ENCODE measurements at regions not wholly inside any gene's neighbourhood (a gene's known extent, or its start where the extent isn't known, plus 50 kb on each side); places are given as distances from the start of the nearest gene placed in this dataset.

- Histone ChIP-seq H3K4me3 (no peak overlapping the region), H3K27ac (no peak overlapping the region), H3K27me3 (no peaks in the 10 kb centered on the region), H3K9ac (no peak overlapping the region), H3K9me3 (ENCODE audit: low read depth) (peaks cover 11% of the 10 kb centered on the region), H3K79me2 (ENCODE audit: low read depth) (no peaks in the 10 kb centered on the region), H3K4me1 (no peaks in the 10 kb centered on the region), H3K36me3 (no peaks in the 10 kb centered on the region), H3F3A (ENCODE audit: low read depth) (no peaks in the 10 kb centered on the region), H4K20me1 (ENCODE audit: low read depth) (no peaks in the 10 kb centered on the region), H3K4me2 (no peak overlapping the region), H2AFZ (replicated peaks) (no peak overlapping the region)
- no peak overlapping the region for H3K4me3 Mint-ChIP-seq
- no peak for TF ChIP-seq EZH2 (IDR thresholded peaks at IDR 0.05)
- TF ChIP-seq EZH2phosphoT487 (IDR thresholded peaks at IDR 0.05) = no peak
- H3K36me3 Mint-ChIP-seq = no peaks in the 10 kb centered on the region
- peaks cover 12% of the 10 kb centered on the region for H3K9me3 Mint-ChIP-seq
- no peak for DNase-seq (ENCODE audit: low spot score)
- peaks cover 6% of the 10 kb centered on the region for H3K27me3 Mint-ChIP-seq (ENCODE audit: insufficient read depth, low read depth)
- H3K27ac Mint-ChIP-seq = no peak overlapping the region
- peaks cover 11% of the 10 kb centered on the region for H3K4me1 Mint-ChIP-seq
These were observed 135.8 kb downstream of the RAMP3 start for GRCh38 chr7:45293295-45293942.

DNA sequence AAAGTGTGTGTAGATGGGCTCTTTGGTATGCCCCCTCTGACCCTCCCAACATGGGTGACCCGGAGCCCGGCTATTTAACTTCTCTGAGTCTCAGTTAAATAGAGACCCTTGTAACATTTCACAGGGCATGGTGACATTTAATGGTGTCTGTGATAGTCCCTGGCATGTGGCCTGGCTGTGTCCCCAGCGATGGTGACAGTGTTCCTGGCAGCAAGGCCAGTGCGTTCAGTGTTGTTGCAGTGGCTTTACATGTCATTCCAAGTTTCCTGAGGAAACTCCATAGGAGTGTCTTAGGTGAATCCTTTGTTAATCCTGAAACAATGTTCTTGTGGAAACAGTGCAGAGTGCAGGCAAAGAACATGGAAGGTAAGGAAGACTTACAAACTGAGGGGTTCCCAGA is 137.0 kb downstream of the RAMP3 start:
- H3K4me1 Mint-ChIP-seq = peaks cover 11% of the 10 kb centered on the region
- H3K79me2 ChIP-seq (ENCODE audit: low read depth) = no peaks in the 10 kb centered on the region
- H3F3A ChIP-seq (ENCODE audit: low read depth) = no peaks in the 10 kb centered on the region
- H3K27ac Mint-ChIP-seq = no peak overlapping the region
- H3K36me3 ChIP-seq = no peaks in the 10 kb centered on the region
- no peak overlapping the region for H3K4me3 Mint-ChIP-seq
- no peaks in the 10 kb centered on the region for H3K36me3 Mint-ChIP-seq
- DNase-seq (ENCODE audit: low spot score) = no peak
- H3K27me3 Mint-ChIP-seq (ENCODE audit: insufficient read depth, low read depth) = peaks cover 6% of the 10 kb centered on the region
- no peaks in the 10 kb centered on the region for H3K4me1 ChIP-seq
- TF ChIP-seq EZH2phosphoT487 (IDR thresholded peaks at IDR 0.05) = no peak
- TF ChIP-seq, protein P1, sequence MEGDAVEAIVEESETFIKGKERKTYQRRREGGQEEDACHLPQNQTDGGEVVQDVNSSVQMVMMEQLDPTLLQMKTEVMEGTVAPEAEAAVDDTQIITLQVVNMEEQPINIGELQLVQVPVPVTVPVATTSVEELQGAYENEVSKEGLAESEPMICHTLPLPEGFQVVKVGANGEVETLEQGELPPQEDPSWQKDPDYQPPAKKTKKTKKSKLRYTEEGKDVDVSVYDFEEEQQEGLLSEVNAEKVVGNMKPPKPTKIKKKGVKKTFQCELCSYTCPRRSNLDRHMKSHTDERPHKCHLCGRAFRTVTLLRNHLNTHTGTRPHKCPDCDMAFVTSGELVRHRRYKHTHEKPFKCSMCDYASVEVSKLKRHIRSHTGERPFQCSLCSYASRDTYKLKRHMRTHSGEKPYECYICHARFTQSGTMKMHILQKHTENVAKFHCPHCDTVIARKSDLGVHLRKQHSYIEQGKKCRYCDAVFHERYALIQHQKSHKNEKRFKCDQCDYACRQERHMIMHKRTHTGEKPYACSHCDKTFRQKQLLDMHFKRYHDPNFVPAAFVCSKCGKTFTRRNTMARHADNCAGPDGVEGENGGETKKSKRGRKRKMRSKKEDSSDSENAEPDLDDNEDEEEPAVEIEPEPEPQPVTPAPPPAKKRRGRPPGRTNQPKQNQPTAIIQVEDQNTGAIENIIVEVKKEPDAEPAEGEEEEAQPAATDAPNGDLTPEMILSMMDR (IDR thresholded peaks at IDR 0.05) = no peak
- TF ChIP-seq EZH2 (IDR thresholded peaks at IDR 0.05) = no peak
- H2AFZ ChIP-seq (replicated peaks) = no peak overlapping the region
- no peak overlapping the region for H3K27ac ChIP-seq
- H3K4me3 ChIP-seq = no peak overlapping the region
- no peaks in the 10 kb centered on the region for H3K9me3 ChIP-seq (ENCODE audit: low read depth)
- H3K9ac ChIP-seq = no peak overlapping the region
- peaks cover 7% of the 10 kb centered on the region for H3K9me3 Mint-ChIP-seq
- H3K27me3 ChIP-seq = no peaks in the 10 kb centered on the region
- H3K4me2 ChIP-seq = no peak overlapping the region
- no peaks in the 10 kb centered on the region for H4K20me1 ChIP-seq (ENCODE audit: low read depth)

GRCh38 chr7:45295222-45295621 is 137.6 kb downstream of the RAMP3 start:
- Histone ChIP-seq H3K4me3 (no peak overlapping the region), H3F3A (ENCODE audit: low read depth) (no peaks in the 10 kb centered on the region), H3K9me3 (ENCODE audit: low read depth) (no peaks in the 10 kb centered on the region), H3K9ac (no peak overlapping the region), H3K79me2 (ENCODE audit: low read depth) (no peaks in the 10 kb centered on the region), H2AFZ (replicated peaks) (no peak overlapping the region), H3K36me3 (no peaks in the 10 kb centered on the region), H3K27ac (no peak overlapping the region), H3K4me2 (no peak overlapping the region), H3K27me3 (peaks cover 4% of the 10 kb centered on the region), H4K20me1 (ENCODE audit: low read depth) (no peaks in the 10 kb centered on the region), H3K4me1 (no peaks in the 10 kb centered on the region)
- Mint-ChIP-seq H3K9me3 (peaks cover 6% of the 10 kb centered on the region), H3K4me1 (peaks cover 11% of the 10 kb centered on the region), H3K4me3 (no peak overlapping the region), H3K36me3 (no peaks in the 10 kb centered on the region), H3K27me3 (ENCODE audit: insufficient read depth, low read depth) (peaks cover 6% of the 10 kb centered on the region), H3K27ac (no peak overlapping the region)
- DNase-seq (ENCODE audit: low spot score) = no peak
- TF ChIP-seq EZH2phosphoT487 (IDR thresholded peaks at IDR 0.05) (no peak), EZH2 (IDR thresholded peaks at IDR 0.05) (no peak)
- TF ChIP-seq, protein P1 (IDR thresholded peaks at IDR 0.05) = no peak

DNA sequence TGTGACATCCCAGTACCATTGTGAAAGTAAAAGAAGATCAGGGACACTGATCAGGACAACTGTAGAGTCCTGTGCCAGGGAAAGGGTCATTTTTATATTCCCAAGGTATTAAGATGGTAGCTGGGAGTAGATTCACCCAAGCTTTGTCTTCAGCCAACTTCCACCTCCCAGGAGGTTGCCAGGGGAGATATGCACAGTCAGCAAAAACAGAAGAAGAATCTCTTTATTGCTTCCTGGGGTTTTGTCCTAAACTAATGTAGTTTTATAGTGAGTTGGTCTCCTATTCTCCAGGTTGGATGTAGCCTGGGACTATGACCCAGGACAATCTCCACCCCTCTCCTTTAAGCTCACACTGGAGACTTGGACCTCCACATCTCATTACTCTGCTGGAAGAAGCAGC is 139.2 kb downstream of the RAMP3 start:
- TF ChIP-seq EZH2phosphoT487 (IDR thresholded peaks at IDR 0.05) (no peak), EZH2 (IDR thresholded peaks at IDR 0.05) (no peak)
- TF ChIP-seq, protein P1 (IDR thresholded peaks at IDR 0.05) = no peak
- H3K27me3 ChIP-seq = peaks cover 4% of the 10 kb centered on the region

More for the DNA sequence above, 139.2 kb downstream of the RAMP3 start:
- Histone ChIP-seq H3K27ac (no peak overlapping the region), H3K79me2 (ENCODE audit: low read depth) (no peaks in the 10 kb centered on the region), H3F3A (ENCODE audit: low read depth) (no peaks in the 10 kb centered on the region), H3K9me3 (ENCODE audit: low read depth) (no peaks in the 10 kb centered on the region), H4K20me1 (ENCODE audit: low read depth) (no peaks in the 10 kb centered on the region), H2AFZ (replicated peaks) (no peak overlapping the region), H3K36me3 (no peaks in the 10 kb centered on the region), H3K9ac (no peak overlapping the region), H3K4me3 (no peak overlapping the region), H3K4me2 (no peak overlapping the region), H3K4me1 (no peaks in the 10 kb centered on the region)
- no peak overlapping the region for H3K27ac Mint-ChIP-seq
- no peak for DNase-seq (ENCODE audit: low spot score)
- peaks cover 11% of the 10 kb centered on the region for H3K4me1 Mint-ChIP-seq
- H3K36me3 Mint-ChIP-seq = no peaks in the 10 kb centered on the region
- H3K4me3 Mint-ChIP-seq = no peak overlapping the region
- peaks cover 6% of the 10 kb centered on the region for H3K9me3 Mint-ChIP-seq
- H3K27me3 Mint-ChIP-seq (ENCODE audit: insufficient read depth, low read depth) = peaks cover 6% of the 10 kb centered on the region

Data from neural progenitor cell (in vitro differentiated cells).